Endothelial cell of umbilical vein (primary cell): ENCODE measurements at regions not wholly inside any gene's neighbourhood (a gene's known extent, or its start where the extent isn't known, plus 50 kb on each side); places are given as distances from the start of the nearest gene placed in this dataset.
A peak's percentile ranks its signal among the peaks of the same experiment; 100 is the strongest.

Source experiments
- EZH2 ChIP-seq: IDR thresholded peaks from 2 replicates; pipeline ENCODE4 v1.6.1; 2012; ENCODE audit warnings: borderline replicate concordance, low read depth, mild to moderate bottlenecking, moderate library complexity, low read length, inconsistent platforms; ENCODE audit not compliant: severe bottlenecking
- FOS ChIP-seq: IDR thresholded peaks from 2 replicates; pipeline ENCODE4 v1.6.1; 2011; ENCODE audit warnings: mild to moderate bottlenecking, low read length, moderate library complexity, borderline replicate concordance; ENCODE audit not compliant: insufficient read depth
- GATA2 ChIP-seq: IDR thresholded peaks from 2 replicates; pipeline ENCODE4 v1.7.0; 2011; ENCODE audit warnings: low read depth, mild to moderate bottlenecking, moderate library complexity, mixed read lengths, low read length; ENCODE audit not compliant: insufficient read length, insufficient read depth
- JUN ChIP-seq: IDR thresholded peaks from 2 replicates; pipeline ENCODE4 v1.6.1; 2011; ENCODE audit warnings: borderline replicate concordance, low read depth; ENCODE audit not compliant: insufficient read length, insufficient read depth
- MYC ChIP-seq: IDR thresholded peaks from one replicate; pipeline ENCODE4 v1.6.1; 2011; ENCODE audit warnings: mild to moderate bottlenecking, low read depth, low read length
- POLR2A ChIP-seq: IDR thresholded peaks from 2 replicates; pipeline ENCODE4 v1.6.1; 2012; ENCODE audit warnings: low read depth, mild to moderate bottlenecking, control low read depth, low read length
- POLR2AphosphoS5 ChIP-seq: IDR thresholded peaks from 2 replicates; pipeline ENCODE4 v1.6.1; 2012; ENCODE audit warnings: low read depth, mild to moderate bottlenecking, control low read depth, low read length, moderate library complexity; ENCODE audit not compliant: insufficient read depth
- TF ChIP-seq, protein P1 (sequence below), 2 donors: IDR thresholded peaks; 1 replicate in 1 of 2; 2 replicates in 1 of 2; pipeline ENCODE4 v1.5.1; 2011; ENCODE audit warnings: low read length in 2 of 2, mild to moderate bottlenecking in 2 of 2, moderate library complexity in 2 of 2, control low read depth in 1 of 2, inconsistent platforms in 1 of 2, low read depth in 1 of 2; ENCODE audit not compliant: insufficient read depth in 1 of 2; ENCODE audit errors: extremely low read depth in 1 of 2
- TF ChIP-seq, protein P2 (sequence below): IDR thresholded peaks from 2 replicates; pipeline ENCODE4 v1.6.1; 2011; ENCODE audit not compliant: insufficient read depth, insufficient read length

DNA sequence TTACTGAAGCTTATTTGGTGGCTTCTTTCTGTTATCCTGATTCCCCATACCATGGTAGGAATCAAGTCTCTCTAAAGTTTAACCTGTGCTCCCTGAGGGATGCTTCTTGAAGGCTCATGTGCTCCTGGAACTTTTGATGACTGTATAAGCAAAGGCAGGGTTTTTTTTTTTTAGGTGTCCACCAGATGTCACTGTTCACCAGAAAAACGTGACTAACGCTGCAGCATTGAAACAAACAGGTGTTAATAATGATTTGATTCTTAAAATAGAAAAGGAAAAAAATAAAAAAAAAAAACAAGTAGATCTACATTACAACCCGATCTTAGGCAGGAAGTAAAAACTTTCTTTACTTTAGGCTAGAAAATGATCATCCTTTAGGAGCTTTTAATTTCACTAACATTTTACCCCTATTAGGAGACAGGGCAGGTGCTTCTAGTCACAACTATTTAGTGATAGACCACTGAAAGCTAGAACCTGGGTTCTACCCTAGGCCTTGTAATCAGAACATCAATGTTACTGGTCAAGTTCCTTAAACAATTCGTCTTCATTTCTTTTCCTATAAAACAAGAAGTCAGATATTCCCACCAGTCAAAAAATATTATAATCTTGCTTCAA, 223.0 kb downstream of the PLA2G4A start:
- TF ChIP-seq MYC (no peak), POLR2A (no peak), POLR2AphosphoS5 (no peak), EZH2 (no peak), JUN (no peak), FOS (no peak), GATA2 (no peak)
- TF ChIP-seq, protein P1, sequence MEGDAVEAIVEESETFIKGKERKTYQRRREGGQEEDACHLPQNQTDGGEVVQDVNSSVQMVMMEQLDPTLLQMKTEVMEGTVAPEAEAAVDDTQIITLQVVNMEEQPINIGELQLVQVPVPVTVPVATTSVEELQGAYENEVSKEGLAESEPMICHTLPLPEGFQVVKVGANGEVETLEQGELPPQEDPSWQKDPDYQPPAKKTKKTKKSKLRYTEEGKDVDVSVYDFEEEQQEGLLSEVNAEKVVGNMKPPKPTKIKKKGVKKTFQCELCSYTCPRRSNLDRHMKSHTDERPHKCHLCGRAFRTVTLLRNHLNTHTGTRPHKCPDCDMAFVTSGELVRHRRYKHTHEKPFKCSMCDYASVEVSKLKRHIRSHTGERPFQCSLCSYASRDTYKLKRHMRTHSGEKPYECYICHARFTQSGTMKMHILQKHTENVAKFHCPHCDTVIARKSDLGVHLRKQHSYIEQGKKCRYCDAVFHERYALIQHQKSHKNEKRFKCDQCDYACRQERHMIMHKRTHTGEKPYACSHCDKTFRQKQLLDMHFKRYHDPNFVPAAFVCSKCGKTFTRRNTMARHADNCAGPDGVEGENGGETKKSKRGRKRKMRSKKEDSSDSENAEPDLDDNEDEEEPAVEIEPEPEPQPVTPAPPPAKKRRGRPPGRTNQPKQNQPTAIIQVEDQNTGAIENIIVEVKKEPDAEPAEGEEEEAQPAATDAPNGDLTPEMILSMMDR (IDR thresholded peaks at IDR 0.05; ENCODE audit: extremely low read depth in 1 of 2, insufficient read depth in 1 of 2, low read depth in 1 of 2, low read length in 2 of 2) = peak; percentile 28 to 33
- TF ChIP-seq, protein P2, sequence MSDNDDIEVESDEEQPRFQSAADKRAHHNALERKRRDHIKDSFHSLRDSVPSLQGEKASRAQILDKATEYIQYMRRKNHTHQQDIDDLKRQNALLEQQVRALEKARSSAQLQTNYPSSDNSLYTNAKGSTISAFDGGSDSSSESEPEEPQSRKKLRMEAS = no peak
